ENCODE measurements at regions not wholly inside any gene's neighbourhood (a gene's known extent, or its start where the extent isn't known, plus 50 kb on each side); places are given as distances from the start of the nearest gene placed in this dataset.

DNA sequence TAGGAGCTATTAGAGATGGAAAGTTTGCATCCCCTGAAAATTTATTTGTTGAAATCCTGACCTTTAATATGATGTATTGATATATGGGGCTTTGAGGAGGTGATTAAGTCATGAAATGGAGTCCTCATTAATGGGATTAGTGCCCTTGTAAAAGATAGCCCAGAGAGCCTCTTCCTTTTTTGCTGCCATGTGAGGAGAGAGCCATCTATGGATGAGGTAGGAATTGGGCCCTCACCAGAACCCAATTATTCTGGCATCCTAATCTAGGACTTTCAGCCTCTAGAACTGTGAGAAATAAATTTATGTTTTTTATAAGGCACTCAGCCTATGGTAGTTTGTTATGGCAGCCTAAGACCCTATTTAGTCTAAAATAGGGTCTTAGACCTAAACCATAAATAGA lies 250.2 kb upstream of the SLITRK1 start:
- TF ChIP-seq, protein P1, sequence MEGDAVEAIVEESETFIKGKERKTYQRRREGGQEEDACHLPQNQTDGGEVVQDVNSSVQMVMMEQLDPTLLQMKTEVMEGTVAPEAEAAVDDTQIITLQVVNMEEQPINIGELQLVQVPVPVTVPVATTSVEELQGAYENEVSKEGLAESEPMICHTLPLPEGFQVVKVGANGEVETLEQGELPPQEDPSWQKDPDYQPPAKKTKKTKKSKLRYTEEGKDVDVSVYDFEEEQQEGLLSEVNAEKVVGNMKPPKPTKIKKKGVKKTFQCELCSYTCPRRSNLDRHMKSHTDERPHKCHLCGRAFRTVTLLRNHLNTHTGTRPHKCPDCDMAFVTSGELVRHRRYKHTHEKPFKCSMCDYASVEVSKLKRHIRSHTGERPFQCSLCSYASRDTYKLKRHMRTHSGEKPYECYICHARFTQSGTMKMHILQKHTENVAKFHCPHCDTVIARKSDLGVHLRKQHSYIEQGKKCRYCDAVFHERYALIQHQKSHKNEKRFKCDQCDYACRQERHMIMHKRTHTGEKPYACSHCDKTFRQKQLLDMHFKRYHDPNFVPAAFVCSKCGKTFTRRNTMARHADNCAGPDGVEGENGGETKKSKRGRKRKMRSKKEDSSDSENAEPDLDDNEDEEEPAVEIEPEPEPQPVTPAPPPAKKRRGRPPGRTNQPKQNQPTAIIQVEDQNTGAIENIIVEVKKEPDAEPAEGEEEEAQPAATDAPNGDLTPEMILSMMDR (IDR thresholded peaks at IDR 0.05; ENCODE audit: low read depth, low read length), result no peak
- TF ChIP-seq EZH2phosphoT487 (IDR thresholded peaks at IDR 0.05; ENCODE audit: low read depth), result no peak
